Limb (tissue), 2 donors: ENCODE measurements at regions not wholly inside any gene's neighbourhood (a gene's known extent, or its start where the extent isn't known, plus 50 kb on each side); places are given as distances from the start of the nearest gene placed in this dataset.

ENCODE experiments used
- DNase-seq, 2 donors: peaks; one replicate each; pipeline ENCODE4 v3.0.0-alpha.2; 2016; ENCODE audit errors: extremely low spot score in 2 of 2

- DNase-seq, result no peak
Observed at GRCh38 chr2:192246297-192246696, 51.6 kb upstream of the TMEFF2 start.

- DNase-seq, result no peak
Observed at GRCh38 chr2:192245329-192245728, 50.6 kb upstream of the TMEFF2 start.
